Mesenchymal stem cell (in vitro differentiated cells and primary cell): ENCODE measurements at regions not wholly inside any gene's neighbourhood (a gene's known extent, or its start where the extent isn't known, plus 50 kb on each side); places are given as distances from the start of the nearest gene placed in this dataset.

Source experiments
- DNase-seq: peaks from one replicate; pipeline ENCODE4 v3.0.0-alpha.2; 2013
- H2AFZ ChIP-seq: one replicate; pipeline ENCODE4 v1.6.1; 2013; ENCODE audit warnings: low read depth, mild to moderate bottlenecking, control low read depth, inconsistent platforms, low read length, moderate library complexity
- H2AK5ac ChIP-seq: 2 replicates; pipeline ENCODE4 v1.6.1; 2013; ENCODE audit warnings: low read length, moderate library complexity, mild to moderate bottlenecking, inconsistent platforms; ENCODE audit not compliant: severe bottlenecking
- H2BK120ac ChIP-seq: one replicate; pipeline ENCODE4 v1.6.1; 2013; ENCODE audit warnings: low read depth, mild to moderate bottlenecking, inconsistent platforms, low read length, moderate library complexity
- H2BK12ac ChIP-seq, 2 experiments: one replicate each; pipeline ENCODE4 v1.6.1; 2013; ENCODE audit warnings: inconsistent platforms in 2 of 2, low read length in 2 of 2, mild to moderate bottlenecking in 2 of 2, moderate library complexity in 2 of 2, control low read depth in 1 of 2
- H2BK15ac ChIP-seq: one replicate; pipeline ENCODE4 v1.6.1; 2013; ENCODE audit warnings: mild to moderate bottlenecking, low read depth, inconsistent platforms; ENCODE audit not compliant: poor library complexity, severe bottlenecking
- H2BK5ac ChIP-seq: 2 replicates; pipeline ENCODE4 v1.6.1; 2013; ENCODE audit warnings: low read depth, mild to moderate bottlenecking, low read length, control low read depth, inconsistent platforms; ENCODE audit not compliant: poor library complexity, severe bottlenecking
- H3K14ac ChIP-seq, 2 experiments: one replicate each; pipeline ENCODE4 v1.6.1; 2013; ENCODE audit warnings: inconsistent platforms in 2 of 2, low read length in 2 of 2, control low read depth in 1 of 2, mild to moderate bottlenecking in 1 of 2, moderate library complexity in 1 of 2
- H3K18ac ChIP-seq, 2 experiments: one replicate each; pipeline ENCODE4 v1.6.1; 2013; ENCODE audit warnings: inconsistent platforms in 2 of 2, low read length in 2 of 2, control low read depth in 1 of 2, low read depth in 1 of 2, mild to moderate bottlenecking in 1 of 2
- H3K23ac ChIP-seq, 2 experiments: one replicate each; pipeline ENCODE4 v1.6.1; 2013; ENCODE audit warnings: inconsistent platforms in 2 of 2, low read length in 2 of 2, mild to moderate bottlenecking in 2 of 2, moderate library complexity in 2 of 2, control low read depth in 1 of 2
- H3K27ac ChIP-seq: 2 replicates; pipeline ENCODE4 v1.5.1; 2013; ENCODE audit warnings: mild to moderate bottlenecking, moderate library complexity, low read length, control low read depth, inconsistent platforms; ENCODE audit not compliant: poor library complexity, severe bottlenecking
- H3K27me3 ChIP-seq, 2 experiments: 2 replicates each; pipeline versions ENCODE4 v1.6.1 to v1.7.0; 2013; ENCODE audit warnings: low read length in 2 of 2, mild to moderate bottlenecking in 2 of 2, moderate library complexity in 2 of 2, control low read depth in 1 of 2, inconsistent platforms in 1 of 2; ENCODE audit not compliant: control insufficient read depth in 1 of 2, insufficient read depth in 1 of 2
- H3K36me3 ChIP-seq, 2 experiments: 2 replicates each; pipeline versions ENCODE4 v1.6.1 to v1.7.0; 2013; ENCODE audit warnings: low read length in 2 of 2, control low read depth in 1 of 2, inconsistent platforms in 1 of 2, low read depth in 1 of 2, mild to moderate bottlenecking in 1 of 2; ENCODE audit not compliant: insufficient read depth in 2 of 2, control insufficient read depth in 1 of 2
- H3K4ac ChIP-seq, 2 experiments: one replicate each; pipeline ENCODE4 v1.6.1; 2013; ENCODE audit warnings: inconsistent platforms in 2 of 2, low read length in 2 of 2, mild to moderate bottlenecking in 2 of 2, moderate library complexity in 2 of 2, control low read depth in 1 of 2, low read depth in 1 of 2
- H3K4me1 ChIP-seq: 2 replicates; pipeline ENCODE4 v1.6.1; 2013; ENCODE audit warnings: low read depth, low read length, control low read depth; ENCODE audit not compliant: control insufficient read depth, insufficient read depth
- H3K4me2 ChIP-seq: 2 replicates; pipeline ENCODE4 v1.6.1; 2013; ENCODE audit warnings: low read length, mild to moderate bottlenecking, inconsistent platforms; ENCODE audit not compliant: poor library complexity, severe bottlenecking
- H3K4me3 ChIP-seq, 2 experiments: 2 replicates each; pipeline versions ENCODE4 v1.5.1 to v1.7.0; 2013; ENCODE audit warnings: low read length in 2 of 2, mild to moderate bottlenecking in 2 of 2, control low read depth in 1 of 2, low read depth in 1 of 2; ENCODE audit not compliant: insufficient read depth in 1 of 2
- H3K79me1 ChIP-seq: replicated peaks from 2 replicates; pipeline ENCODE4 v1.6.1; 2013; ENCODE audit warnings: mild to moderate bottlenecking, control low read depth, low read length, inconsistent platforms; ENCODE audit not compliant: poor library complexity, severe bottlenecking
- H3K9ac ChIP-seq: 2 replicates; pipeline ENCODE4 v1.7.0; 2013; ENCODE audit warnings: mild to moderate bottlenecking, low read length, moderate library complexity
- H3K9me3 ChIP-seq: 2 replicates; pipeline ENCODE4 v1.7.0; 2013; ENCODE audit warnings: mild to moderate bottlenecking, low read length; ENCODE audit not compliant: control insufficient read depth
- H4K8ac ChIP-seq: one replicate; pipeline ENCODE4 v1.6.1; 2013; ENCODE audit warnings: inconsistent platforms, mild to moderate bottlenecking, low read length, moderate library complexity
- H4K91ac ChIP-seq: one replicate; pipeline ENCODE4 v1.6.1; 2013; ENCODE audit warnings: mild to moderate bottlenecking, low read length, inconsistent platforms
- WGBS: methylation state at CpG from one replicate; pipeline ENCODE4 v1.1.7; 2013; ENCODE audit warnings: mixed read lengths; 5-methylcytosine and 5-hydroxymethylcytosine counted together

DNA sequence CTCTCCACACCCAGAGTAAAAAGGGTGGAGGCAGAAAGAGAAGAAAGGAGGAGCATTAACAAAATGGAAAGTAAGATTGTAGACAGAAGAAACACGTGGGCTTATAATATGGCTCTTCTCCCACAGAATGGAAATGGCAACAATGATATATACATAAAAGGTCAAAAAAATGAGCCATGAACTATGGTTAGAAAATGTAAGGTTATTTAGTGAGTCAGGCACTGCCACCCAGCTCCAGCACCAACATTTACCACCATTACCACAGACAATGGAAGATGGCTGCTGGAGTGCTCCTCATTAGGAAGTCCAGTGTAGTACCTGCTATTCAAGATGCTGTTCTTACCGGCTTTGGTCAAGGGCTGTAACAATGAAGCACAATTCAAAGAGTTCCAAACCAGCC lies 258.0 kb downstream of the ZEB2 start:
- no peak overlapping the region for H2BK5ac ChIP-seq
- no peak overlapping the region for H4K8ac ChIP-seq
- H3K79me1 ChIP-seq = peaks cover 12% of the 10 kb centered on the region
- H3K9ac ChIP-seq = no peak overlapping the region
- H3K23ac ChIP-seq = no peak overlapping the region
- no peak overlapping the region for H2BK120ac ChIP-seq
- H3K14ac ChIP-seq = no peak overlapping the region
- 93% methylated on average over 2 of the region's 2 CpGs for WGBS
- no peak overlapping the region for H3K4me2 ChIP-seq
- H3K9me3 ChIP-seq = peaks cover 18% of the 10 kb centered on the region
- H3K36me3 ChIP-seq = no peaks in the 10 kb centered on the region
- H3K4me3 ChIP-seq = no peak overlapping the region
- no peak overlapping the region for H3K4ac ChIP-seq
- H3K4me1 ChIP-seq = no peaks in the 10 kb centered on the region
- no peak overlapping the region for H2BK12ac ChIP-seq
- DNase-seq = no peak
- H2AFZ ChIP-seq = no peak overlapping the region
- no peak overlapping the region for H3K18ac ChIP-seq
- H3K27me3 ChIP-seq = no peaks in the 10 kb centered on the region
- no peak overlapping the region for H2AK5ac ChIP-seq
- no peak overlapping the region for H3K27ac ChIP-seq
- no peak overlapping the region for H4K91ac ChIP-seq
- H2BK15ac ChIP-seq = no peak overlapping the region

DNA sequence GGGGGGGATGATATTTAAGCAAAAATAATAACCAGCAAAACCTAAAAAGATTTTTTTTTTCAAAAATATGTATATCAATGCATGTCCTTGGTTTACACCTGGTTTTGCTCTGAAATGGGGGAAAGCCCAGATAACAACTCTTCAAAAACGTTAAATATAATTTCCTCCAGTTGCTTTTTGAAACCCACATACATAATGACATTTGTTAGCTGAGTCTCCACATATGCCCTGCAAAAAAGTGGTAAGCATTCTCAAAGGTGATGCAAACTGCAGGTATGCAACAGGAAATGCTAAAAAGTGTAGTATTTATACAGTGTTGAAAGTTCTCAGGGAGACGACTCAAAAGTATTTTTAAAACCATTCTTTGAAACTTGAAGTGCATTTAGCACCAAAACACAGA lies 258.6 kb downstream of the ZEB2 start:
- Histone ChIP-seq H2BK120ac (no peak overlapping the region), H3K4ac (no peak overlapping the region), H3K9ac (no peak overlapping the region), H3K9me3 (peaks cover 18% of the 10 kb centered on the region), H2BK15ac (no peak overlapping the region), H3K27ac (no peak overlapping the region), H3K79me1 (peaks cover 13% of the 10 kb centered on the region), H2BK12ac (no peak overlapping the region), H2AK5ac (no peak overlapping the region), H3K4me1 (no peaks in the 10 kb centered on the region), H4K91ac (no peak overlapping the region), H4K8ac (no peak overlapping the region), H3K18ac (no peak overlapping the region), H3K27me3 (no peaks in the 10 kb centered on the region), H2BK5ac (no peak overlapping the region), H3K4me2 (no peak overlapping the region), H3K36me3 (no peaks in the 10 kb centered on the region), H2AFZ (no peak overlapping the region), H3K4me3 (no peak overlapping the region), H3K23ac (no peak overlapping the region), H3K14ac (no peak overlapping the region)
- WGBS = 100% methylated on average over 1 of the region's 2 CpGs
- DNase-seq = no peak

DNA sequence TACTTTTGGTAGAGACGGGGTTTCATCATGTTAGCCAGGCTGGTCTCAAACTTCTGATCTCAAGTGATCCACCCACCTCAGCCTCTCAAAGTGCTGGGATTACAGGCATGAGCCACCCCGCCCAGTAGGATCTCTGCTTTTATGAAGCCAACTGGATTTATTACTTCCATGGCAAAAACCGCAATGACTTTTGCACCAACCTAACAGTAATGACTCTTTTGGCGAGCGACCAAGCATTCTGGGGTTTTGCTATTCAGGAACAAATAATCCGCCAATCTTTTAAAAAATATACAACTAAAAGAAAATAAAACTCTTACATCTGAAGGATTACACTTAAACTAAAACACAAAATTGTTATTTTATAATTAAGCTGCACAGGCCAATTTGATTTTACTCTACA lies 260.6 kb downstream of the ZEB2 start:
- Histone ChIP-seq H3K27ac (no peak overlapping the region), H3K9ac (no peak overlapping the region), H2AK5ac (no peak overlapping the region), H3K4me1 (no peaks in the 10 kb centered on the region), H2BK15ac (no peak overlapping the region), H3K4ac (no peak overlapping the region), H3K18ac (no peak overlapping the region), H3K23ac (no peak overlapping the region), H2BK12ac (no peak overlapping the region), H2AFZ (no peak overlapping the region), H2BK120ac (no peak overlapping the region), H3K14ac (no peak overlapping the region), H4K91ac (no peak overlapping the region), H4K8ac (no peak overlapping the region), H3K79me1 (peaks cover 16% of the 10 kb centered on the region), H3K36me3 (peaks cover 0 to 4% of the 10 kb centered on the region in 2 experiments), H3K4me3 (no peak overlapping the region), H3K27me3 (no peaks in the 10 kb centered on the region), H2BK5ac (no peak overlapping the region), H3K9me3 (peaks cover 23% of the 10 kb centered on the region), H3K4me2 (no peak overlapping the region)
- 98% methylated on average over 5 of the region's 6 CpGs for WGBS
- DNase-seq = no peak

DNA sequence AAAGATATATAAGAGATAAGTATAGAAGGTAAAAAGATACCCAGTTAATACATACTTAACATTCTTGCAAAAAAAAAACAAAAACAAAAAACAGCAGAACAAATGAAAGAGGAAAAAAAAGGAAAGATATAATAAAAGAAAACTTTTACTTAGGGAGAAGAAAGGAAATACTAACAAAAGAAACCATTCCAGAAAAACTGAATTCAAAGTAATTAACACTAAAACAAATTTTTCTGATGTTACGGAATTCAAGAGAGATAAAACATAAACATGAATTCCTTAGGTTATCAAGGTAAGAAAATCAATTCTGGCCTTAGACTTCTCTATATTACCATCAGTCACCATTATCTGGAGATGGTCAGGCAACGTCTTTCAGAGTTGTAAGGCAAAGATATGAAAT lies 261.8 kb downstream of the ZEB2 start:
- Histone ChIP-seq H2BK5ac (no peak overlapping the region), H3K18ac (no peak overlapping the region), H3K4ac (no peak overlapping the region), H3K4me3 (no peak overlapping the region), H3K23ac (no peak overlapping the region), H3K79me1 (peaks cover 21% of the 10 kb centered on the region), H4K8ac (no peak overlapping the region), H3K27me3 (no peaks in the 10 kb centered on the region), H3K9me3 (peaks cover 32% of the 10 kb centered on the region), H4K91ac (no peak overlapping the region), H3K14ac (no peak overlapping the region), H2BK12ac (no peak overlapping the region), H2AK5ac (no peak overlapping the region), H2BK15ac (no peak overlapping the region), H3K4me2 (no peak overlapping the region), H3K9ac (no peak overlapping the region), H2AFZ (no peak overlapping the region), H2BK120ac (no peak overlapping the region), H3K27ac (no peak overlapping the region), H3K36me3 (peaks cover 0 to 8% of the 10 kb centered on the region in 2 experiments), H3K4me1 (no peaks in the 10 kb centered on the region)
- WGBS = 93% methylated on average over 2 of the region's 2 CpGs
- no peak for DNase-seq
